ENCODE measurements at regions not wholly inside any gene's neighbourhood (a gene's known extent, or its start where the extent isn't known, plus 50 kb on each side); places are given as distances from the start of the nearest gene placed in this dataset.

DNA sequence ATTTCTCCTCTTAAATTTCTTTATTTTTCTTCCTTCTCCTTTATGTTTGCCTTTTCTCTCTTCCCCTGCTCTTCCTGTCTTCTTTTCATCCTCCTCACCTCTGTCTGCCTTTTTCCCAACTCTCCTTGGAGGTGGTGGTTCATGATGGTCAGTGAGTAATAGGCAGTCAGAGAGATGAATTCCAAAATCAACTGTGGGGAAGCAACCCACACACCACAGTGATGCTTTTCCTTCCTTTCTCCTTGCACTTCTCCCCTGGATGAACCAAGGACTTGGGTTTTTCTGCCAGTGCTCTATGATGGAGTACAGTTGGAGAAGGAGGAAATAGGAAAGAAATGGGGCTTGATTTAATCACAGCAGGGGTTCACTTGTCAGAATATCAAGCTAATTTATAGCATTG, 153.8 kb downstream of the DCK start:
- peaks cover 24% of the 10 kb centered on the region for H3K27me3 Mint-ChIP-seq (ENCODE audit: unreplicated experiment)
- DNase-seq (ENCODE audit: extremely low spot score, unreplicated experiment) = no peak

DNA sequence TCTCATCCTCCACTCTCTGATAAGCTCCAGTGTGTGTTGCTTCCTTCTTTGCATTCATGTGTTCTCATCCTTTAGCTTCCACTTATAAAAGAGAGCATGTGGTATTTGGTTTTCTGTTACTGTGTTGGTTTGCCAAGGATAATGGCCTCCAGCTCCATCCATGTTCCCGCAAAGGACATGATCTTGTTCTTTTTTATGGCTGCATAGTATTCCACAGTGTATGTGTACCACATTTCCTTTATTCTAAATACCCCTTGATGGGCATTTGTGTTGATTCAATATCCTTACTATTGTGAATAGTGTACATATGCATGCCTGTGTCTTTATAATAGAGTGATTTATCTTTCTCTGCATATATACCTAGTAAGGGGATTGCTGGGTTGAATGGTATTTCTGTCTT, 155.1 kb downstream of the DCK start:
- DNase-seq (ENCODE audit: extremely low spot score, unreplicated experiment) = no peak
- Mint-ChIP-seq H3K4me3 (ENCODE audit: unreplicated experiment) (no peak overlapping the region), H3K27me3 (ENCODE audit: unreplicated experiment) (peaks cover 24% of the 10 kb centered on the region), H3K4me1 (ENCODE audit: unreplicated experiment) (no peaks in the 10 kb centered on the region), H3K27ac (ENCODE audit: unreplicated experiment) (no peak overlapping the region), H3K9me3 (ENCODE audit: unreplicated experiment) (no peaks in the 10 kb centered on the region), H3K36me3 (ENCODE audit: unreplicated experiment) (no peaks in the 10 kb centered on the region)
- no peak for TF ChIP-seq CTCF (IDR thresholded peaks at IDR 0.05)

More for the DNA sequence above, 153.8 kb downstream of the DCK start:
- TF ChIP-seq CTCF (IDR thresholded peaks at IDR 0.05) = no peak
- Mint-ChIP-seq H3K9me3 (ENCODE audit: unreplicated experiment) (no peaks in the 10 kb centered on the region), H3K4me1 (ENCODE audit: unreplicated experiment) (no peaks in the 10 kb centered on the region), H3K36me3 (ENCODE audit: unreplicated experiment) (no peaks in the 10 kb centered on the region), H3K4me3 (ENCODE audit: unreplicated experiment) (no peak overlapping the region), H3K27ac (ENCODE audit: unreplicated experiment) (no peak overlapping the region)

DNA sequence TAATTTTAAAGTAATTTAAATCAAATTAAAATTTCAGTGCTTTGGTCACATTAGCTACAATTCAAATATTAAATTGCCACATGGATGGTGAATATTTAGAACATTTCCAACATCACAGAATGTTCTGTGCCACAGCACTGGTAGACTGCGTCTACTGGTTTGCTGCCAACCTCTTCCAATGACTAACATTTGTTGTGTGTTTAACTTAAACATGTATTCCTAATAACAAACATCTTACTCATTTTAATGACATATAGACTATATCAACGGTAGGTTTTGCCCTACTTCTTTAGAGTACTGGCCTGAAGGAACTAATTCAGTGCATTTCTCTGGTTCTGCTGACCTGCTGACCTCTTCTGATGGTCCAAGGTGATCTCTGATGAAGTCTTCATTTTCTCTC, 157.6 kb downstream of the DCK start:
- Mint-ChIP-seq H3K27me3 (ENCODE audit: unreplicated experiment) (peaks cover 30% of the 10 kb centered on the region), H3K4me3 (ENCODE audit: unreplicated experiment) (no peak overlapping the region), H3K9me3 (ENCODE audit: unreplicated experiment) (no peaks in the 10 kb centered on the region), H3K27ac (ENCODE audit: unreplicated experiment) (no peak overlapping the region), H3K4me1 (ENCODE audit: unreplicated experiment) (no peaks in the 10 kb centered on the region), H3K36me3 (ENCODE audit: unreplicated experiment) (no peaks in the 10 kb centered on the region)
- no peak for DNase-seq (ENCODE audit: extremely low spot score, unreplicated experiment)
- no peak for TF ChIP-seq CTCF (IDR thresholded peaks at IDR 0.05)

DNA sequence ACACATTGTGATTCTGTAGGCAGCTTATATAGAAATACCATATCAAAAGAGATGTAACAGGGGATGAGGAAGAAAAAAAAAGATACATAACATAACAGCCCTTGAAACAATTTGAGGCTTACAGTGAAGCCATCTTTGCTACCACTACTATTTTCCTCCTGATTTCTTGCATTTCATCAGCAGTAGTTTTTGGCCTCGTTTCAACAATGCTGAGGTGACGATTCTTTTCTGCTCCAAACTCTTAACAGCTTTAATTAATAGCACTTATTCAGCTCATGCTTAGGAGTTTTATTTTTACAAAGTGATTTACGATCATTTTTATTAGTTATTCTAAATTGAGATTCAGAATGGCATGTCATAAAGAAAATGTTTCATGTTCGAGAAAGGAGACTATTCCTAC, 163.2 kb downstream of the DCK start:
- Mint-ChIP-seq H3K27ac (ENCODE audit: unreplicated experiment) (no peak overlapping the region), H3K4me1 (ENCODE audit: unreplicated experiment) (no peaks in the 10 kb centered on the region), H3K4me3 (ENCODE audit: unreplicated experiment) (no peak overlapping the region), H3K9me3 (ENCODE audit: unreplicated experiment) (no peaks in the 10 kb centered on the region), H3K27me3 (ENCODE audit: unreplicated experiment) (peaks cover 50% of the 10 kb centered on the region), H3K36me3 (ENCODE audit: unreplicated experiment) (no peaks in the 10 kb centered on the region)
- no peak for TF ChIP-seq CTCF (IDR thresholded peaks at IDR 0.05)
- no peak for DNase-seq (ENCODE audit: extremely low spot score, unreplicated experiment)

- Mint-ChIP-seq H3K9me3 (ENCODE audit: unreplicated experiment) (no peaks in the 10 kb centered on the region), H3K27ac (ENCODE audit: unreplicated experiment) (no peak overlapping the region), H3K4me1 (ENCODE audit: unreplicated experiment) (no peaks in the 10 kb centered on the region), H3K27me3 (ENCODE audit: unreplicated experiment) (peaks cover 76% of the 10 kb centered on the region), H3K4me3 (ENCODE audit: unreplicated experiment) (no peak overlapping the region), H3K36me3 (ENCODE audit: unreplicated experiment) (no peaks in the 10 kb centered on the region)
- DNase-seq (ENCODE audit: extremely low spot score, unreplicated experiment) = no peak
- no peak for TF ChIP-seq CTCF (IDR thresholded peaks at IDR 0.05)
Measured at GRCh38 chr4:71162386-71162785, 168.9 kb downstream of the DCK start.

All from osteocyte (in vitro differentiated cells).